ENCODE measurements at regions not wholly inside any gene's neighbourhood (a gene's known extent, or its start where the extent isn't known, plus 50 kb on each side); places are given as distances from the start of the nearest gene placed in this dataset.

DNA sequence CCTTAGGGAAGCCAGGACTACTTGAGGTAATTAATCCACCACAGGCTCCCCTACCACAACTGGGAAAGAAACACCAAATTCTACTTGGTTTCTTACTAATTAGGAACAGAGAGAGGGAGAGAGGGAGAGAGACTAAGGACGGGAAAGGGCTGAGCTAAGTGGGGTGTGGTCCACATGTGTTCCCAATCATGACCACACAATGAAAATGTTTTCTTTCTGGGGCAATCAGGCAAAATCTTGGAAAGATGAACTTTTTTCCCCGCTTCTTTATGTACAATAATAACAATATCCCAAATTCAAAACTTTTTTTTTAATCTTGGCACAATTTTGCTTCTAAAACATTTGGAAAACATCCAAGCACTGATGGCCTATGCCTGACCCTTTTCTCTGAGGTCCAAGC is 734.4 kb downstream of the MAFB start:
- Histone ChIP-seq H3K9ac (no peak overlapping the region), H3K9me2 (ENCODE audit: insufficient read depth) (no peaks in the 10 kb centered on the region), H3K4me2 (ENCODE audit: unreplicated experiment) (no peak overlapping the region), H3F3A (ENCODE audit: insufficient read depth) (no peaks in the 10 kb centered on the region), H3K27me3 (replicated peaks; ENCODE audit: insufficient read depth) (no peaks in the 10 kb centered on the region), H3K9me3 (ENCODE audit: low read depth) (no peaks in the 10 kb centered on the region), H3K79me2 (ENCODE audit: insufficient read depth) (no peaks in the 10 kb centered on the region), H2AFZ (no peak overlapping the region), H3K27ac (no peak overlapping the region), H4K20me1 (ENCODE audit: insufficient read depth) (no peaks in the 10 kb centered on the region), H3K4me1 (ENCODE audit: insufficient read depth) (no peaks in the 10 kb centered on the region), H3K36me3 (ENCODE audit: low read depth) (no peaks in the 10 kb centered on the region), H3K4me3 (no peak overlapping the region)
- TF ChIP-seq EZH2 (IDR thresholded peaks at IDR 0.05; ENCODE audit: insufficient read depth, poor library complexity, severe bottlenecking) (no peak), EZH2phosphoT487 (IDR thresholded peaks at IDR 0.05; ENCODE audit: insufficient read depth, low read depth) (no peak)
- in situ Hi-C loops (cut with MboI): no loop called here
- DNase-seq: peak; percentile 32
- WGBS, 2 experiments (ENCODE audit: low coverage in 1 of 2, low lambda C conversion rate in 2 of 2, missing lambda C conversion rate in 2 of 2): 14 to 16% methylated on average over 2 of the region's 2 CpGs

DNA sequence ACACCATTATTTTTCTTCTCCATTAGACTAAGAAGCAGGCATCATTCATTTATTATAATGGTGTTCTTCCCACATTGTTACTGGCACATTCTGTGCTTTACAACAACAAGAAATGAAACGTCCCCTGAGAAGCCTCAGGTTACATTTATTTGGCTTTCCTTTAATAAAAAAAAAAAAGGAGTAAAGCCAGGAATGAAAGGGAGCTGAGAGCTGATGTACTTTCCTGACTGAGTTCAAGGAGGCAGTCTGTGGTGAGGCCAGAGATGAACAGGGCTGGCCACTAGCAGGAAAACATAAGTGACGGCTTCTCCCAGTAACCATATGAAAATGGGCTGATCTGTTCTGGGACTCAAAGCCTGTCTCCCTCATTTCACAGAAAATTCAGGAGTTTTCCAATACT is 742.1 kb downstream of the MAFB start:
- no peaks in the 10 kb centered on the region for H3K36me3 ChIP-seq (ENCODE audit: low read depth)

DNA sequence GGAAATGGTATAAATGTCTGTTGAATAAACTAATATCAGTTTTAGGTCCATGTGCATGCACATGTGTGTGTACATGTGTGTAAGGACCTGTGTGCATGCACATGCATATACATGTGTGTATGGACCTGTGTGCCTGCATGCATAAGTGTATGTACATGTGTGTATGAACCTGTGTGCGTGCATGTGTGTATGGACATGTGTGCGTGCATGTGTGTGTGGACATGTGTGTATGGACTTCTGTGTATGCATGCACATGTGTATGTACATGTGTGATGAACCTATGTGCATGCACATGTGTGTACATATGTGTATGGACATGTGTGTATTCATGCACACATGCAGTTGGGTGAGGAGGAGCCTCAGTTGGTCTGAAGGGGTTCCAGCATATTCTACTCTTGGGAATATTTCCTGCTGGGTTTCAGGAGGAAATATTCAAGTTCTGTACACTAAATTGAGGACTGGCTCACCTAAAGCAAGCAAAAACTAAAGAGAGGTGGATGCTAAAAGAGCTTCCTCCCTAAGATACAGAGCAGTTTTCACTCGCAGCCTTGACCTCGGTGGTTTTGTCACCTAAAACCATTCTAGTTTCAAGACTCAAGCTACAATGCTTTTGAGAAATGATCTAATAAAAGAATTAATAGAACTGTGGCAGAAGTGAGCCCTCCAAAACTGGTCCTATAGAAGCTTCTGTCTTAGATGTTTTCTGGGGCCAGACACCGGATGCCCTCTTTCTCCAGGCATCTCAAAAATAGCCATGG is 742.8 kb downstream of the MAFB start:
- H3K27ac ChIP-seq: no peak overlapping the region
- H3K9me2 ChIP-seq (ENCODE audit: insufficient read depth): no peaks in the 10 kb centered on the region
- H3F3A ChIP-seq (ENCODE audit: insufficient read depth): no peaks in the 10 kb centered on the region
- no peak for TF ChIP-seq EZH2 (IDR thresholded peaks at IDR 0.05; ENCODE audit: insufficient read depth, poor library complexity, severe bottlenecking)
- no peak for TF ChIP-seq EZH2phosphoT487 (IDR thresholded peaks at IDR 0.05; ENCODE audit: insufficient read depth, low read depth)
- H3K4me2 ChIP-seq (ENCODE audit: unreplicated experiment): no peak overlapping the region
- H3K4me3 ChIP-seq: no peak overlapping the region
- H3K36me3 ChIP-seq (ENCODE audit: low read depth): no peaks in the 10 kb centered on the region
- no peaks in the 10 kb centered on the region for H4K20me1 ChIP-seq (ENCODE audit: insufficient read depth)
- H2AFZ ChIP-seq: no peak overlapping the region
- H3K9me3 ChIP-seq (ENCODE audit: low read depth): no peaks in the 10 kb centered on the region
- WGBS, 2 experiments (ENCODE audit: low coverage in 1 of 2, low lambda C conversion rate in 2 of 2, missing lambda C conversion rate in 2 of 2): 72 to 75% methylated on average over 5 of the region's 5 CpGs
- H3K79me2 ChIP-seq (ENCODE audit: insufficient read depth): no peaks in the 10 kb centered on the region
- H3K27me3 ChIP-seq (replicated peaks; ENCODE audit: insufficient read depth): 0 out of 2 replicates have a peak, but pooled peaks cover 7% of the 10 kb centered on the region
- no peak for DNase-seq
- H3K9ac ChIP-seq: no peak overlapping the region
- in situ Hi-C loops (cut with MboI): no loop called here
- H3K4me1 ChIP-seq (ENCODE audit: insufficient read depth): no peaks in the 10 kb centered on the region

More for the DNA sequence above, 742.1 kb downstream of the MAFB start:
- Histone ChIP-seq H3K9me2 (ENCODE audit: insufficient read depth) (no peaks in the 10 kb centered on the region), H4K20me1 (ENCODE audit: insufficient read depth) (no peaks in the 10 kb centered on the region), H3F3A (ENCODE audit: insufficient read depth) (no peaks in the 10 kb centered on the region), H3K4me1 (ENCODE audit: insufficient read depth) (no peaks in the 10 kb centered on the region), H3K4me2 (ENCODE audit: unreplicated experiment) (no peak overlapping the region), H3K27ac (no peak overlapping the region), H3K27me3 (replicated peaks; ENCODE audit: insufficient read depth) (0 out of 2 replicates have a peak, but pooled peaks cover 7% of the 10 kb centered on the region), H2AFZ (no peak overlapping the region), H3K4me3 (no peak overlapping the region), H3K9me3 (ENCODE audit: low read depth) (no peaks in the 10 kb centered on the region), H3K79me2 (ENCODE audit: insufficient read depth) (no peaks in the 10 kb centered on the region), H3K9ac (no peak overlapping the region)
- WGBS, 2 experiments (ENCODE audit: low coverage in 1 of 2, low lambda C conversion rate in 2 of 2, missing lambda C conversion rate in 2 of 2): 40 to 45% methylated on average over 2 of the region's 2 CpGs
- DNase-seq: no peak
- in situ Hi-C loops (cut with MboI): no loop called here
- TF ChIP-seq EZH2phosphoT487 (IDR thresholded peaks at IDR 0.05; ENCODE audit: insufficient read depth, low read depth) (no peak), EZH2 (IDR thresholded peaks at IDR 0.05; ENCODE audit: insufficient read depth, poor library complexity, severe bottlenecking) (no peak)

DNA sequence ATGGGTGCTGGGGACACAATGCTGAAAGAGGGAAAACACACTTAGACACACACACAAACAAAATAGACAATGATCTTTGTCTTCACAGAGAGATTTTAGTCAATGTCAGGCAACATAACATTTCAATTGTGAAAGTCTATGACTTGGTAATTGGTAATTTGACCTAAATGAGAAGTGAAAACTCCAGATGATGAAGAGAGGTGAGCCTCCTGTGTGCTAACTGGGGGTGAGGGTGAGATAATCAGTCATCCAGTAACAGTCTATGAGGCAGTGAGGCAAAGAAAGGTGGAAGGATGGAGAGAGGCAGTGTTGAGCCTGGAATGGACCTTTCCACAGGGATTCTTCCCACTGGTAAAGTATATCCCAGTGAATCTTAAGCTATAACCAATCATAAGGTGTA is 744.2 kb downstream of the MAFB start:
- TF ChIP-seq EZH2phosphoT487 (IDR thresholded peaks at IDR 0.05; ENCODE audit: insufficient read depth, low read depth): no peak
- no peak for TF ChIP-seq EZH2 (IDR thresholded peaks at IDR 0.05; ENCODE audit: insufficient read depth, poor library complexity, severe bottlenecking)
- Histone ChIP-seq H3K9ac (no peak overlapping the region), H2AFZ (no peak overlapping the region), H3K4me2 (ENCODE audit: unreplicated experiment) (no peak overlapping the region), H3K27me3 (replicated peaks; ENCODE audit: insufficient read depth) (0 out of 2 replicates have a peak, but pooled peaks cover 7% of the 10 kb centered on the region), H3F3A (ENCODE audit: insufficient read depth) (no peaks in the 10 kb centered on the region), H3K79me2 (ENCODE audit: insufficient read depth) (no peaks in the 10 kb centered on the region), H3K4me1 (ENCODE audit: insufficient read depth) (no peaks in the 10 kb centered on the region), H3K27ac (no peak overlapping the region), H3K9me3 (ENCODE audit: low read depth) (no peaks in the 10 kb centered on the region), H3K36me3 (ENCODE audit: low read depth) (no peaks in the 10 kb centered on the region), H3K9me2 (ENCODE audit: insufficient read depth) (no peaks in the 10 kb centered on the region), H4K20me1 (ENCODE audit: insufficient read depth) (no peaks in the 10 kb centered on the region), H3K4me3 (no peak overlapping the region)
- no peak for DNase-seq
- in situ Hi-C loops (cut with MboI): no loop called here
